PFSK-1 (cell line): ENCODE measurements at regions not wholly inside any gene's neighbourhood (a gene's known extent, or its start where the extent isn't known, plus 50 kb on each side); places are given as distances from the start of the nearest gene placed in this dataset.

Source experiments
- FOXP2 ChIP-seq: optimal IDR thresholded peaks from 2 replicates; pipeline ENCODE3; 2011; ENCODE audit warnings: borderline replicate concordance, control low read depth, inconsistent platforms; ENCODE audit not compliant: insufficient read depth; ENCODE audit errors: extremely low read length, extremely low read depth
- POLR2AphosphoS5 ChIP-seq: IDR thresholded peaks from 2 replicates; pipeline ENCODE4 v1.6.1; 2012; ENCODE audit warnings: low read depth, mild to moderate bottlenecking, control low read depth, low read length, moderate library complexity
- SIN3A ChIP-seq: IDR thresholded peaks from 2 replicates; pipeline ENCODE4 v1.6.1; 2012; ENCODE audit warnings: mild to moderate bottlenecking, low read length, moderate library complexity, borderline replicate concordance; ENCODE audit not compliant: insufficient read depth
- TAF1 ChIP-seq: IDR thresholded peaks from 2 replicates; pipeline ENCODE4 v1.6.1; 2012; ENCODE audit warnings: low read length, control low read depth, borderline replicate concordance; ENCODE audit not compliant: insufficient read depth
- TF ChIP-seq, protein P1 (sequence below), 2 experiments: IDR thresholded peaks; 2 replicates each; pipeline versions ENCODE4 v1.6.1 to v1.8.0; 2011 to 2012; ENCODE audit warnings: low read depth in 2 of 2, low read length in 2 of 2, control low read depth in 1 of 2, inconsistent platforms in 1 of 2, mild to moderate bottlenecking in 1 of 2, moderate library complexity in 1 of 2; ENCODE audit not compliant: insufficient read depth in 1 of 2

DNA sequence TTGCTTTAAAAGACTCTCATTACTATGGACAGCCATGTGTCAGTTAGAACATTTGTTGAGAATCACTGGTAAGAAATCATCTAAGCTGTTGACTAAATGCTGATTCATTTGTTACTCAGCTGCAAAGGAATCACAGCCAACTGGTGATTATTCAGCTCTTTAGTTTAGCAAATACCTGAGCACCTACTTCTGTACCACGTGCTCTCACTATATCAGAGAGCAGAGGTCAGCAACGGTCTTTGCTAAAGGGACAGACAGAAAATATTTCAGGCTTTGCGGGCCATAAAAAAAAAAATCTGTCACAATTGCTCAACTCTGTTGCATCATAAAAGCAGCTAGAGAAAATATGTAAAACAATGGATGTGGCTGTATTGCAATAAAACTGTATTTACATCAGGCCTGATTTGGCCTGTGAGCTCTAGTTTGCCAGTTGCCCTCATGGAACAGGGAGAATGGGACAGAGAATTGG is 377.6 kb downstream of the DNAH5 start:
- TF ChIP-seq POLR2AphosphoS5 (no peak), FOXP2 (no peak), SIN3A (no peak), TAF1 (no peak)
- TF ChIP-seq, protein P1, sequence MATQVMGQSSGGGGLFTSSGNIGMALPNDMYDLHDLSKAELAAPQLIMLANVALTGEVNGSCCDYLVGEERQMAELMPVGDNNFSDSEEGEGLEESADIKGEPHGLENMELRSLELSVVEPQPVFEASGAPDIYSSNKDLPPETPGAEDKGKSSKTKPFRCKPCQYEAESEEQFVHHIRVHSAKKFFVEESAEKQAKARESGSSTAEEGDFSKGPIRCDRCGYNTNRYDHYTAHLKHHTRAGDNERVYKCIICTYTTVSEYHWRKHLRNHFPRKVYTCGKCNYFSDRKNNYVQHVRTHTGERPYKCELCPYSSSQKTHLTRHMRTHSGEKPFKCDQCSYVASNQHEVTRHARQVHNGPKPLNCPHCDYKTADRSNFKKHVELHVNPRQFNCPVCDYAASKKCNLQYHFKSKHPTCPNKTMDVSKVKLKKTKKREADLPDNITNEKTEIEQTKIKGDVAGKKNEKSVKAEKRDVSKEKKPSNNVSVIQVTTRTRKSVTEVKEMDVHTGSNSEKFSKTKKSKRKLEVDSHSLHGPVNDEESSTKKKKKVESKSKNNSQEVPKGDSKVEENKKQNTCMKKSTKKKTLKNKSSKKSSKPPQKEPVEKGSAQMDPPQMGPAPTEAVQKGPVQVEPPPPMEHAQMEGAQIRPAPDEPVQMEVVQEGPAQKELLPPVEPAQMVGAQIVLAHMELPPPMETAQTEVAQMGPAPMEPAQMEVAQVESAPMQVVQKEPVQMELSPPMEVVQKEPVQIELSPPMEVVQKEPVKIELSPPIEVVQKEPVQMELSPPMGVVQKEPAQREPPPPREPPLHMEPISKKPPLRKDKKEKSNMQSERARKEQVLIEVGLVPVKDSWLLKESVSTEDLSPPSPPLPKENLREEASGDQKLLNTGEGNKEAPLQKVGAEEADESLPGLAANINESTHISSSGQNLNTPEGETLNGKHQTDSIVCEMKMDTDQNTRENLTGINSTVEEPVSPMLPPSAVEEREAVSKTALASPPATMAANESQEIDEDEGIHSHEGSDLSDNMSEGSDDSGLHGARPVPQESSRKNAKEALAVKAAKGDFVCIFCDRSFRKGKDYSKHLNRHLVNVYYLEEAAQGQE (IDR thresholded peaks at IDR 0.05; ENCODE audit: insufficient read depth in 1 of 2, low read depth in 2 of 2, low read length in 2 of 2), result no peak

GRCh38 chr5:13558408-13558807 is 386.1 kb downstream of the DNAH5 start:
- no peak for TF ChIP-seq FOXP2
- TF ChIP-seq POLR2AphosphoS5, result no peak

GRCh38 chr5:13553896-13554295 is 390.6 kb downstream of the DNAH5 start:
- TF ChIP-seq TAF1, result no peak
- TF ChIP-seq SIN3A, result no peak
- TF ChIP-seq, protein P1 (IDR thresholded peaks at IDR 0.05; ENCODE audit: insufficient read depth in 1 of 2, low read depth in 2 of 2, low read length in 2 of 2), result peak; percentile 89 to 96
- TF ChIP-seq FOXP2, result no peak
- TF ChIP-seq POLR2AphosphoS5, result no peak

- TF ChIP-seq, protein P1 (IDR thresholded peaks at IDR 0.05; ENCODE audit: insufficient read depth in 1 of 2, low read depth in 2 of 2, low read length in 2 of 2), result no peak
- TF ChIP-seq TAF1 (no peak), FOXP2 (no peak), POLR2AphosphoS5 (no peak), SIN3A (no peak)
These were observed 392.1 kb downstream of the DNAH5 start for GRCh38 chr5:13552361-13552760.

DNA sequence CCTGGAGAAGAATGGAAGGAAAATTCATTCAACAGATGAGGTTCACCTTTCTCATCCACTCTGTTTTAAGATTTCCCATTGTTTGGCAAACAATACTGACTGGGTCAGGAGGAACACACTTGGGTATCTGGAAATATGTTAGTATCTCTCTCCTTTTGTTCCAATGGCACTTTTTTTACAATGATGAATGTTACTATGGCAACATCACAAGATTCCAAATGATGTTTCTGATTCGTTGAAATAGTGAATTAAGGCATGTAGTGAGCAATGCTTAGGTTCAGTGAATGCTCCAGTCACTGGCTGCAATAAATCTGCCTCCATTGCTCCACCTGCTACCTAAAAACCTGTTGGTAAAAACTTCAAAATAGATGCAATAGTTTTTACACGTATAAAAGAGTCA is 392.8 kb downstream of the DNAH5 start:
- TF ChIP-seq POLR2AphosphoS5, result no peak
- TF ChIP-seq, protein P1 (IDR thresholded peaks at IDR 0.05; ENCODE audit: insufficient read depth in 1 of 2, low read depth in 2 of 2, low read length in 2 of 2), result no peak
- TF ChIP-seq FOXP2, result no peak
- no peak for TF ChIP-seq SIN3A
- no peak for TF ChIP-seq TAF1
